ENCODE measurements at regions not wholly inside any gene's neighbourhood (a gene's known extent, or its start where the extent isn't known, plus 50 kb on each side); places are given as distances from the start of the nearest gene placed in this dataset.
A peak's percentile ranks its signal among the peaks of the same experiment; 100 is the strongest.
"Not testable (repeated sequence)": the region's sequence is repeated elsewhere in the genome, so short reads cannot be mapped to it uniquely, and the experiment has no call there.

DNA sequence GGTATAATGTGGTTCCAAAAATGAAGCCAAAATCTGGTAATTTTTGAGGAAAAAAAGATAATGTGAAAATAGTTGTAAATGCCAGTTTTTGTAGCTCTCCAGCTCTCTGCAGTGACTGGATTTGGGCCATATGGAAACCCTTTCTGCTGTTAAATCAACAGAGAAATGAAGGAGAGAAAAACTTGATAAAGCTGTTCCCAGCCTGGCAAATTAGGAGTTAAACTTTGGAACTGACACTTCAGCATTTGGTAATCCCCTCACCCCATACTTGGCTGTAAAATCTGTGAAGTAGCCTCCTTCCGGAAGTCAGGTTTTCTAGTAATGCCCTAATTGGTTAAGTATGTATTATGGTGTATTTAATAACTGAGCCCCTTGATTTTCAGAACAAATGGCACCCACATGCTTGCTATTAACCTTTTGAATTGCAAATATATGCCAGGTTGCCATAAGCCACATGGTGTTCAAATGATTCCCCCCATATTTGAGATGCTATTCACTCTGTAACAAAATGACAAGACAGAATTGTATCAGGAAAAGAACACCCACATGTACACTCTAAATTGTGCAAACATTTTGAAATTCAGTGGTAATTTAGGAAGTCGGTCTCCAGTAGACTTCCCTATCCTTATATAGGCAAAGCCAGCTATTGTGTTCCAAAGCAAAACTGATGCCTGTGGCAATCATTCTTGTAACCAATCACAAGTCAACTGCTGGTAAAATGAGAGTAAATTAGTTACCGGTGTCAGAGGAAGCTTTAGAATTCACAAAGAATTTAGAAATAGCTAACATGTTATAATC lies 96.3 kb upstream of the ADAMTS3 start:
- no peaks in the 10 kb centered on the region for H3K79me2 ChIP-seq (ENCODE audit: insufficient read depth)
- no peaks in the 10 kb centered on the region for H4K20me1 ChIP-seq (ENCODE audit: insufficient read depth)
- no peak overlapping the region for H3K4me3 ChIP-seq
- TF ChIP-seq EZH2 (IDR thresholded peaks at IDR 0.05; ENCODE audit: insufficient read depth, poor library complexity, severe bottlenecking) (no peak), EZH2phosphoT487 (IDR thresholded peaks at IDR 0.05; ENCODE audit: insufficient read depth, low read depth) (no peak)
- H3K27me3 ChIP-seq (replicated peaks; ENCODE audit: insufficient read depth): 0 out of 2 replicates have a peak, but pooled peaks cover 4% of the 10 kb centered on the region
- no peak overlapping the region for H2AFZ ChIP-seq
- no peaks in the 10 kb centered on the region for H3K9me2 ChIP-seq (ENCODE audit: insufficient read depth)
- WGBS, 2 experiments (ENCODE audit: low coverage in 1 of 2, low lambda C conversion rate in 2 of 2, missing lambda C conversion rate in 2 of 2): 3 to 4% methylated on average over 3 of the region's 3 CpGs
- H3K36me3 ChIP-seq (ENCODE audit: low read depth): no peaks in the 10 kb centered on the region
- H3K9me3 ChIP-seq (ENCODE audit: low read depth): no peaks in the 10 kb centered on the region
- no peaks in the 10 kb centered on the region for H3K4me1 ChIP-seq (ENCODE audit: insufficient read depth)
- DNase-seq: no peak
- no peaks in the 10 kb centered on the region for H3F3A ChIP-seq (ENCODE audit: insufficient read depth)
- no peak overlapping the region for H3K27ac ChIP-seq
- no peak overlapping the region for H3K4me2 ChIP-seq (ENCODE audit: unreplicated experiment)
- in situ Hi-C loops (cut with MboI): no loop called here
- no peak overlapping the region for H3K9ac ChIP-seq

DNA sequence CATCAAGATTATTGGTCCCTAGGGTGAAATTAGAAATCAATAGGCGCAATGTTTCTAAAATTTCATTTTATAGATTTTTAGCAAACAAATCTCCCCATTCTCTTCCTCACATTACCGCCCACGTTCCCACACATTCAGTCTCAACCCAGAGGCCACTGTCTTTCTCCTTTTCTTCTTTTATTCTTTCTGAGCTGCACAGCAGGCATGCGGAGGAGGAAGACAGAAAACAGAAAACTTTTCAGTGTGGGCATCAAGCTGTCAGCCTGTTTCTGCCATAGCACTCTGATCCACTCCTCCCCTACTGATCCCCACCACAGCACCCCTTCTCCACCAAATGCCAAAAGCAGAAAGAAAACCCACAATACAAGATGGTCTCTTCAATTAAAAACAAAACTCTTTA lies 94.8 kb upstream of the ADAMTS3 start:
- no peaks in the 10 kb centered on the region for H3K4me1 ChIP-seq (ENCODE audit: insufficient read depth)
- no peak for DNase-seq
- 57 to 60% methylated on average over 4 of the region's 4 CpGs for WGBS, 2 experiments (ENCODE audit: low coverage in 1 of 2, low lambda C conversion rate in 2 of 2, missing lambda C conversion rate in 2 of 2)
- no peak overlapping the region for H3K27ac ChIP-seq
- no peaks in the 10 kb centered on the region for H3K79me2 ChIP-seq (ENCODE audit: insufficient read depth)
- no peaks in the 10 kb centered on the region for H3K36me3 ChIP-seq (ENCODE audit: low read depth)
- no peak overlapping the region for H3K4me2 ChIP-seq (ENCODE audit: unreplicated experiment)
- H3K27me3 ChIP-seq (replicated peaks; ENCODE audit: insufficient read depth): 0 out of 2 replicates have a peak, but pooled peaks cover 4% of the 10 kb centered on the region
- H3K9me3 ChIP-seq (ENCODE audit: low read depth): no peaks in the 10 kb centered on the region
- H4K20me1 ChIP-seq (ENCODE audit: insufficient read depth): no peaks in the 10 kb centered on the region
- H3F3A ChIP-seq (ENCODE audit: insufficient read depth): no peaks in the 10 kb centered on the region
- in situ Hi-C loops (cut with MboI): no loop called here
- no peak for TF ChIP-seq EZH2 (IDR thresholded peaks at IDR 0.05; ENCODE audit: insufficient read depth, poor library complexity, severe bottlenecking)
- no peak for TF ChIP-seq EZH2phosphoT487 (IDR thresholded peaks at IDR 0.05; ENCODE audit: insufficient read depth, low read depth)
- H3K4me3 ChIP-seq: no peak overlapping the region
- H3K9ac ChIP-seq: no peak overlapping the region
- H3K9me2 ChIP-seq (ENCODE audit: insufficient read depth): no peaks in the 10 kb centered on the region
- H2AFZ ChIP-seq: no peak overlapping the region

GRCh38 chr4:72661830-72662229 lies 92.8 kb upstream of the ADAMTS3 start:
- DNase-seq: no peak
- Histone ChIP-seq H3F3A (ENCODE audit: insufficient read depth) (no peaks in the 10 kb centered on the region), H3K4me3 (no peak overlapping the region), H3K9ac (no peak overlapping the region), H3K36me3 (ENCODE audit: low read depth) (no peaks in the 10 kb centered on the region), H4K20me1 (ENCODE audit: insufficient read depth) (no peaks in the 10 kb centered on the region), H3K9me2 (ENCODE audit: insufficient read depth) (no peaks in the 10 kb centered on the region), H2AFZ (no peak overlapping the region), H3K27ac (no peak overlapping the region), H3K27me3 (replicated peaks; ENCODE audit: insufficient read depth) (0 out of 2 replicates have a peak, but pooled peaks cover 4% of the 10 kb centered on the region), H3K79me2 (ENCODE audit: insufficient read depth) (no peaks in the 10 kb centered on the region), H3K4me1 (ENCODE audit: insufficient read depth) (no peaks in the 10 kb centered on the region), H3K9me3 (ENCODE audit: low read depth) (no peaks in the 10 kb centered on the region), H3K4me2 (ENCODE audit: unreplicated experiment) (no peak overlapping the region)
- no peak for TF ChIP-seq EZH2 (IDR thresholded peaks at IDR 0.05; ENCODE audit: insufficient read depth, poor library complexity, severe bottlenecking)
- TF ChIP-seq EZH2phosphoT487 (IDR thresholded peaks at IDR 0.05; ENCODE audit: insufficient read depth, low read depth): no peak
- WGBS, 2 experiments (ENCODE audit: low coverage in 1 of 2, low lambda C conversion rate in 2 of 2, missing lambda C conversion rate in 2 of 2): 12 to 17% methylated on average over 1 of the region's 1 CpG
- in situ Hi-C loops (cut with MboI): no loop called here

DNA sequence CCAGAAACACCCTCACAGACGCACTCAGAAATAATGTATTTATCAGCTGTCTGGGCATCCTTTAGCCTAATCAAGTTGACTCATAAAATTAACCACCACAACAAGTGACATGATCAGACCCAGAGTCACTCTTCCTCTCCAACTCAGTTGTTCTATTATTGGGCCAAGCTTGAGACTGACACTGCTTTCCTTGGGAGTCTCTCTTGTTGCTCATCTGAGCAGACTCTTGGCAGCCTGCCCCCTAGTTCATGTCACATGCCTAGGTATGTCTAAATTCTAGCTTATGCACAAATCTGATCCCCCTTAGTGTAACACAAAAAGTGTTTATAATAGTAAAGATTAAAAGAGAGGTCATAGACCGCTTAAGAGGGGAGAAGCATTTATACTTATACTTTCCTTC lies 72.6 kb upstream of the ADAMTS3 start:
- Histone ChIP-seq H3K9ac (no peak overlapping the region), H3K4me3 (no peak overlapping the region), H3K4me2 (ENCODE audit: unreplicated experiment) (no peak overlapping the region), H2AFZ (no peak overlapping the region), H3K27ac (no peak overlapping the region), H3F3A (ENCODE audit: insufficient read depth) (no peaks in the 10 kb centered on the region), H3K4me1 (ENCODE audit: insufficient read depth) (no peaks in the 10 kb centered on the region), H3K36me3 (ENCODE audit: low read depth) (no peaks in the 10 kb centered on the region), H3K9me2 (ENCODE audit: insufficient read depth) (no peaks in the 10 kb centered on the region), H3K79me2 (ENCODE audit: insufficient read depth) (no peaks in the 10 kb centered on the region), H3K27me3 (replicated peaks; ENCODE audit: insufficient read depth) (peaks cover 15% of the 10 kb centered on the region), H4K20me1 (ENCODE audit: insufficient read depth) (no peaks in the 10 kb centered on the region), H3K9me3 (ENCODE audit: low read depth) (no peaks in the 10 kb centered on the region)
- in situ Hi-C loops (cut with MboI): no loop called here
- DNase-seq: peak; percentile 5
- WGBS, 2 experiments (ENCODE audit: low coverage in 1 of 2, low lambda C conversion rate in 2 of 2, missing lambda C conversion rate in 2 of 2): 51 to 61% methylated on average over 2 of the region's 2 CpGs
- TF ChIP-seq EZH2phosphoT487 (IDR thresholded peaks at IDR 0.05; ENCODE audit: insufficient read depth, low read depth) (no peak), EZH2 (IDR thresholded peaks at IDR 0.05; ENCODE audit: insufficient read depth, poor library complexity, severe bottlenecking) (no peak)

DNA sequence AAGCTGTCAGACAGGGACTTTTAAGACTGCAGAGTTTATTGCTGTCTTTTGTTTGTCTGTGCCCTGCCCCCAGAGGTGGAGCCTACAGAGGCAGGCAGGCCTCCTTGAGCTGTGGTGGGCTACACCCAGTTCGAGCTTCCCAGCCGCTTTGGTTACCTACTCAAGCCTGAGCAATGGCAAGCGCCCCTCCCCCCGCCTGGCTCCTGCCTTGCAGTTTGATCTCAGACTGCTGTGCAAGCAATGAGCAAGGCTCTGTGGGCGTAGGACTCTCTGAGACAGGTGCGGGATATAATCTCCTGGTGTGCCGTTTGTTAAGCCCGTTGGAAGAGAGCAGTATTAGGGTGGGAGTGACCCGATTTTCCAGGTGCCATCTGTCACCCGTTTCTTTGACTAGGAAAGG lies 67.8 kb upstream of the ADAMTS3 start:
- H3K4me2 ChIP-seq (ENCODE audit: unreplicated experiment); DNase-seq; H3K4me3 ChIP-seq; H4K20me1 ChIP-seq (ENCODE audit: insufficient read depth); H3K4me1 ChIP-seq (ENCODE audit: insufficient read depth); in situ Hi-C loops (cut with MboI); H3K36me3 ChIP-seq (ENCODE audit: low read depth); H2AFZ ChIP-seq; H3K9me3 ChIP-seq (ENCODE audit: low read depth); H3F3A ChIP-seq (ENCODE audit: insufficient read depth); H3K27ac ChIP-seq; H3K9me2 ChIP-seq (ENCODE audit: insufficient read depth); H3K79me2 ChIP-seq (ENCODE audit: insufficient read depth); H3K9ac ChIP-seq: not testable (repeated sequence)
- peaks cover 21% of the 10 kb centered on the region for H3K27me3 ChIP-seq (replicated peaks; ENCODE audit: insufficient read depth)
- WGBS, 2 experiments (ENCODE audit: low coverage in 1 of 2, low lambda C conversion rate in 2 of 2, missing lambda C conversion rate in 2 of 2): 65 to 66% methylated on average over 10 of the region's 10 CpGs

GRCh38 chr4:72635931-72636330 lies 66.9 kb upstream of the ADAMTS3 start:
- 63 to 64% methylated on average over 6 of the region's 6 CpGs for WGBS, 2 experiments (ENCODE audit: low coverage in 1 of 2, low lambda C conversion rate in 2 of 2, missing lambda C conversion rate in 2 of 2)
- H2AFZ ChIP-seq; in situ Hi-C loops (cut with MboI): not testable (repeated sequence)

DNA sequence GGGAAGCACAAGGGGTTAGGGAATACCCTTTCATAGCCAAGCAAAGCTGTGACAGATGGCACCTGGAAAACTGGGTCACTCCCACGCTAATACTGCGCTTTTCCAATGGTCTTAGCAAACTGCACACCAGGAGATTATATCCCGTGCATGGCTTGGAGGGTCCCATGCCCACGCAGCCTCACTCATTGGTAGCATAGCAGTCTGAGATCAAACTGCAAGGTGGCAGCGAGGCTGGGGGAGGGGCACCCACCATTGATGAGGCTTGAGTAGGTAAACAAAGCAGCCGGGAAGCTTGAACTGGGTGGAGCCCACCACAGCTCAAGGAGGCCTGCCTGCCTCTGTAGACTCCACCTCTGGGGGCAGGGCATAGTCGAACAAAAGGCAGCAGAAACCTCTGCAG lies 63.2 kb upstream of the ADAMTS3 start:
- H3K4me3 ChIP-seq; H3K27ac ChIP-seq; H3K4me1 ChIP-seq (ENCODE audit: insufficient read depth); H3K9ac ChIP-seq; H4K20me1 ChIP-seq (ENCODE audit: insufficient read depth); H3K4me2 ChIP-seq (ENCODE audit: unreplicated experiment); H3K36me3 ChIP-seq (ENCODE audit: low read depth); H3K9me3 ChIP-seq (ENCODE audit: low read depth); in situ Hi-C loops (cut with MboI); H2AFZ ChIP-seq; H3K79me2 ChIP-seq (ENCODE audit: insufficient read depth); H3K9me2 ChIP-seq (ENCODE audit: insufficient read depth); DNase-seq; H3F3A ChIP-seq (ENCODE audit: insufficient read depth): not testable (repeated sequence)
- peaks cover 53% of the 10 kb centered on the region for H3K27me3 ChIP-seq (replicated peaks; ENCODE audit: insufficient read depth)
- 39 to 43% methylated on average over 7 of the region's 7 CpGs for WGBS, 2 experiments (ENCODE audit: low coverage in 1 of 2, low lambda C conversion rate in 2 of 2, missing lambda C conversion rate in 2 of 2)

More at GRCh38 chr4:72635931-72636330, 66.9 kb upstream of the ADAMTS3 start:
- H3K4me1 ChIP-seq (ENCODE audit: insufficient read depth); DNase-seq; H3K9ac ChIP-seq; H3K79me2 ChIP-seq (ENCODE audit: insufficient read depth); H3K9me3 ChIP-seq (ENCODE audit: low read depth); H4K20me1 ChIP-seq (ENCODE audit: insufficient read depth); H3K9me2 ChIP-seq (ENCODE audit: insufficient read depth); H3K4me2 ChIP-seq (ENCODE audit: unreplicated experiment); H3F3A ChIP-seq (ENCODE audit: insufficient read depth); H3K4me3 ChIP-seq; H3K36me3 ChIP-seq (ENCODE audit: low read depth); H3K27ac ChIP-seq: not testable (repeated sequence)
- H3K27me3 ChIP-seq (replicated peaks; ENCODE audit: insufficient read depth): peaks cover 21% of the 10 kb centered on the region
